SK-N-SH (cell line): ENCODE measurements at regions not wholly inside any gene's neighbourhood (a gene's known extent, or its start where the extent isn't known, plus 50 kb on each side); places are given as distances from the start of the nearest gene placed in this dataset.

Source experiments
- CTCF ChIA-PET: fragments of 300-600, 350-600 bp; formaldehyde crosslinking; extraction: SDS; loops from one replicate; lab custom pipeline; 2021; lab: Yijun Ruan, JAX
- POLR2A ChIA-PET: fragments of 350-600 bp; sonication (Branson Sonifier 250); formaldehyde crosslinking; extraction: SDS; loops from one replicate; lab custom pipeline; 2020; ENCODE audit warnings: antibody characterized with exemption, inconsistent platforms; lab: Yijun Ruan, JAX
- DNase-seq: peaks from one replicate; pipeline ENCODE4 v3.0.0; 2012
- H2AFZ ChIP-seq: fragments of 200-600 bp; sonication (generic); 2 replicates; pipeline ENCODE4 v1.8.1; 2016; ENCODE audit warnings: antibody characterized with exemption, mild to moderate bottlenecking, low read depth
- H3F3A ChIP-seq: fragments of 200-600 bp; sonication (generic); replicated peaks from 2 replicates; pipeline ENCODE3; 2016; ENCODE audit warnings: antibody characterized with exemption, mild to moderate bottlenecking; ENCODE audit not compliant: insufficient read depth
- H3K27ac ChIP-seq, 2 experiments: fragments of 200-500 bp in 1 of 2; fragments of 200-600 bp in 1 of 2; sonication (Bioruptor generic) in 1 of 2; sonication (generic), shearing (Covaris generic) in 1 of 2; 2 replicates each; pipeline versions ENCODE4 v1.5.1 to v1.6.1; 2014 to 2016; ENCODE audit warnings: low read depth in 2 of 2, inconsistent platforms in 1 of 2, low read length in 1 of 2, mild to moderate bottlenecking in 1 of 2, mixed read lengths in 1 of 2
- H3K27me3 ChIP-seq: fragments of 200-600 bp; sonication (generic), shearing (Covaris generic); 2 replicates; pipeline ENCODE4 v1.6.1; 2016; ENCODE audit warnings: mixed run types; ENCODE audit not compliant: insufficient read depth
- H3K36me3 ChIP-seq, 2 experiments: fragments of 200-500 bp in 1 of 2; fragments of 200-600 bp in 1 of 2; sonication (Bioruptor generic) in 1 of 2; sonication (generic) in 1 of 2; replicated peaks in 1 of 2; 2 replicates each; pipeline versions ENCODE3 to v1.5.1; 2014 to 2016; ENCODE audit warnings: low read length in 1 of 2, mild to moderate bottlenecking in 1 of 2; ENCODE audit not compliant: insufficient read depth in 2 of 2, control insufficient read depth in 1 of 2
- H3K4me1 ChIP-seq, 2 experiments: fragments of 200-500 bp in 1 of 2; fragments of 200-600 bp in 1 of 2; sonication (Bioruptor generic) in 1 of 2; sonication (generic), shearing (Covaris generic) in 1 of 2; 2 replicates each; pipeline versions ENCODE4 v1.5.1 to v1.6.1; 2014 to 2016; ENCODE audit warnings: low read depth in 1 of 2, low read length in 1 of 2, mixed run types in 1 of 2; ENCODE audit not compliant: insufficient read depth in 2 of 2, control insufficient read depth in 1 of 2
- H3K4me2 ChIP-seq: fragments of 200-600 bp; sonication (generic), shearing (Covaris generic); 2 replicates; pipeline ENCODE4 v1.6.1; 2017; ENCODE audit warnings: mixed run types
- H3K4me3 ChIP-seq, 2 experiments: fragments of 200-500 bp in 1 of 2; fragments of 200-600 bp in 1 of 2; sonication (Bioruptor generic) in 1 of 2; sonication (generic), shearing (Covaris generic) in 1 of 2; 2 replicates each; pipeline versions ENCODE4 v1.5.1 to v1.8.1; 2014 to 2016; ENCODE audit warnings: low read depth in 2 of 2, inconsistent platforms in 1 of 2, low read length in 1 of 2, mild to moderate bottlenecking in 1 of 2, mixed read lengths in 1 of 2, moderate library complexity in 1 of 2
- H3K79me2 ChIP-seq: fragments of 200-600 bp; sonication (generic); 2 replicates; pipeline ENCODE4 v1.8.1; 2017; ENCODE audit warnings: mild to moderate bottlenecking; ENCODE audit not compliant: insufficient read depth
- H3K9ac ChIP-seq: fragments of 200-600 bp; sonication (generic); 2 replicates; pipeline ENCODE4 v1.6.1; 2017; ENCODE audit warnings: mixed run types
- H3K9me2 ChIP-seq: fragments of 200-600 bp; sonication (generic); 2 replicates; pipeline ENCODE4 v1.6.1; 2017; ENCODE audit warnings: mixed run types
- H3K9me3 ChIP-seq: fragments of 200-600 bp; sonication (generic); 2 replicates; pipeline ENCODE4 v1.6.1; 2017; ENCODE audit warnings: mixed run types, mild to moderate bottlenecking, moderate library complexity
- H4K20me1 ChIP-seq: fragments of 200-600 bp; sonication (generic); 2 replicates; pipeline ENCODE4 v1.6.1; 2017; ENCODE audit warnings: mild to moderate bottlenecking, mixed run types; ENCODE audit not compliant: insufficient read depth
- CTCF ChIP-seq: fragments of 200-600 bp; sonication (generic); IDR thresholded peaks from 2 replicates; pipeline ENCODE4 v1.6.1; 2017; ENCODE audit warnings: antibody characterized with exemption, mild to moderate bottlenecking, moderate library complexity
- RCOR1 ChIP-seq: fragments of 150-350 bp; IDR thresholded peaks from 2 replicates; pipeline ENCODE4 v1.6.1; 2017; ENCODE audit warnings: antibody characterized with exemption, low read length
- TAF1 ChIP-seq: IDR thresholded peaks from 2 replicates; pipeline ENCODE4 v1.6.1; 2012; ENCODE audit warnings: low read depth, mild to moderate bottlenecking, low read length, moderate library complexity, borderline replicate concordance
- USF1 ChIP-seq: IDR thresholded peaks from 2 replicates; pipeline ENCODE4 v1.4.0; 2012; ENCODE audit warnings: low read depth, borderline replicate concordance
- WGBS: methylation state at CpG from one replicate; pipeline ENCODE4 v1.1.6; 2017; ENCODE audit warnings: low lambda C conversion rate; 5-methylcytosine and 5-hydroxymethylcytosine counted together

- 56% methylated on average over 2 of the region's 2 CpGs for WGBS
- no peak overlapping the region; a peak in 1 of 4 replicates for H3K27ac ChIP-seq
- TF ChIP-seq CTCF (no peak), RCOR1 (no peak), TAF1 (no peak)
- TF ChIP-seq, all 33 proteins: peak for 0
- no peaks in the 10 kb centered on the region for H3K79me2 ChIP-seq
- H4K20me1 ChIP-seq = no peaks in the 10 kb centered on the region
- no peaks in the 10 kb centered on the region for H3K36me3 ChIP-seq
- H3K27me3 ChIP-seq = no peaks in the 10 kb centered on the region
- no peaks in the 10 kb centered on the region for H3K9me3 ChIP-seq
- DNase-seq = no peak
- no peaks in the 10 kb centered on the region for H3F3A ChIP-seq
- no peak overlapping the region for H3K9ac ChIP-seq
- no peaks in the 10 kb centered on the region for H3K9me2 ChIP-seq
- ChIA-PET POLR2A (no interaction called here), CTCF (interaction anchor here (1.0 to 1.7 kb wide), 3 partner anchors 10 to 109 kb away, joined by 3 to 4 read pairs (median 4); no protein-coding TSS in a partner anchor)
- no peak overlapping the region for H3K4me2 ChIP-seq
- H3K4me1 ChIP-seq = peaks cover 0 to under 1% of the 10 kb centered on the region in 2 experiments; a peak in 2 of 4 replicates
- no peak overlapping the region for H2AFZ ChIP-seq
- H3K4me3 ChIP-seq = no peak overlapping the region
Observed at GRCh38 chr2:176763130-176763529, 449.5 kb upstream of the HNRNPA3 start.

- Histone ChIP-seq H4K20me1 (no peaks in the 10 kb centered on the region), H3K4me3 (no peak overlapping the region), H3K4me1 (peaks cover 0 to 3% of the 10 kb centered on the region in 2 experiments; a peak in 2 of 4 replicates)
- TF ChIP-seq USF1 (no peak), CTCF (no peak)
- TF ChIP-seq, all 33 proteins: peak for 0
- H3K9ac ChIP-seq = no peak overlapping the region
- no peak overlapping the region for H3K4me2 ChIP-seq
- ChIA-PET CTCF (interaction anchor here (1.0 to 1.7 kb wide), 4 partner anchors 10 to 110 kb away, joined by 3 to 4 read pairs (median 4); no protein-coding TSS in a partner anchor), POLR2A (no interaction called here)
- no peaks in the 10 kb centered on the region for H3K9me2 ChIP-seq
- H3F3A ChIP-seq = no peaks in the 10 kb centered on the region
- H3K27ac ChIP-seq = no peak overlapping the region
- DNase-seq = no peak
- no peaks in the 10 kb centered on the region for H3K27me3 ChIP-seq
- H3K36me3 ChIP-seq = no peaks in the 10 kb centered on the region
- H3K9me3 ChIP-seq = no peaks in the 10 kb centered on the region
- WGBS = 36% methylated on average over 7 of the region's 7 CpGs
- no peaks in the 10 kb centered on the region for H3K79me2 ChIP-seq
- H2AFZ ChIP-seq = no peak overlapping the region
Observed at GRCh38 chr2:176763851-176764404, 448.7 kb upstream of the HNRNPA3 start.
